ENCODE measurements at regions not wholly inside any gene's neighbourhood (a gene's known extent, or its start where the extent isn't known, plus 50 kb on each side); places are given as distances from the start of the nearest gene placed in this dataset.

GRCh38 chr2:81299841-81300240 lies 995.3 kb upstream of the LRRTM1 start:
- no peak for DNase-seq (ENCODE audit: low spot score in 2 of 2)
- Histone ChIP-seq H3K27ac (no peak overlapping the region), H3K27me3 (no peaks in the 10 kb centered on the region), H3K4me3 (no peak overlapping the region), H3K36me3 (no peaks in the 10 kb centered on the region), H3K4me1 (no peaks in the 10 kb centered on the region), H3K9me3 (peaks cover 0 to 14% of the 10 kb centered on the region in 2 donors)
- TF ChIP-seq CTCF (IDR thresholded peaks at IDR 0.05) (no peak), POLR2AphosphoS5 (IDR thresholded peaks at IDR 0.05) (no peak), POLR2A (IDR thresholded peaks at IDR 0.05) (no peak)
- intact Hi-C loops (cut with DNase I; ENCODE audit: low total_unique reads): no loop called here

GRCh38 chr2:81290846-81291245 lies 986.3 kb upstream of the LRRTM1 start:
- intact Hi-C loops (cut with DNase I; ENCODE audit: low total_unique reads): no loop called here

GRCh38 chr2:81283081-81283480 lies 978.5 kb upstream of the LRRTM1 start:
- intact Hi-C loops (cut with DNase I; ENCODE audit: low total_unique reads): no loop called here
- H3K36me3 ChIP-seq: no peaks in the 10 kb centered on the region
- TF ChIP-seq POLR2AphosphoS5 (IDR thresholded peaks at IDR 0.05): no peak
- no peak for TF ChIP-seq POLR2A (IDR thresholded peaks at IDR 0.05)
- TF ChIP-seq CTCF (IDR thresholded peaks at IDR 0.05): no peak
- no peak overlapping the region for H3K27ac ChIP-seq
- H3K27me3 ChIP-seq: no peaks in the 10 kb centered on the region
- no peak for DNase-seq (ENCODE audit: low spot score in 2 of 2)
- H3K4me1 ChIP-seq: no peaks in the 10 kb centered on the region
- no peak overlapping the region for H3K4me3 ChIP-seq
- peaks cover 0 to 7% of the 10 kb centered on the region in 2 donors for H3K9me3 ChIP-seq

More at GRCh38 chr2:81290846-81291245, 986.3 kb upstream of the LRRTM1 start:
- TF ChIP-seq POLR2AphosphoS5 (IDR thresholded peaks at IDR 0.05): no peak
- TF ChIP-seq CTCF (IDR thresholded peaks at IDR 0.05): no peak
- TF ChIP-seq POLR2A (IDR thresholded peaks at IDR 0.05): no peak
- H3K4me3 ChIP-seq: no peak overlapping the region
- H3K9me3 ChIP-seq: peaks cover 0 to 13% of the 10 kb centered on the region in 2 donors
- no peaks in the 10 kb centered on the region for H3K27me3 ChIP-seq
- no peaks in the 10 kb centered on the region for H3K4me1 ChIP-seq
- H3K27ac ChIP-seq: no peak overlapping the region
- no peak for DNase-seq (ENCODE audit: low spot score in 2 of 2)
- no peaks in the 10 kb centered on the region for H3K36me3 ChIP-seq

GRCh38 chr2:81282151-81282769 lies 977.7 kb upstream of the LRRTM1 start:
- Histone ChIP-seq H3K27me3 (no peaks in the 10 kb centered on the region), H3K9me3 (peaks cover 0 to 7% of the 10 kb centered on the region in 2 donors), H3K4me3 (no peak overlapping the region), H3K27ac (no peak overlapping the region), H3K4me1 (no peaks in the 10 kb centered on the region), H3K36me3 (no peaks in the 10 kb centered on the region)
- TF ChIP-seq POLR2A (IDR thresholded peaks at IDR 0.05) (no peak), CTCF (IDR thresholded peaks at IDR 0.05) (no peak), POLR2AphosphoS5 (IDR thresholded peaks at IDR 0.05) (no peak)
- intact Hi-C loops (cut with DNase I; ENCODE audit: low total_unique reads): loop anchor here (1.0 kb wide), 1 partner anchor 22 kb away; no protein-coding TSS in a partner anchor
- DNase-seq (ENCODE audit: low spot score in 2 of 2): no peak

- intact Hi-C loops (cut with DNase I; ENCODE audit: low total_unique reads): no loop called here
- Histone ChIP-seq H3K9me3 (peaks cover 0 to 6% of the 10 kb centered on the region in 2 donors), H3K27me3 (no peaks in the 10 kb centered on the region), H3K36me3 (no peaks in the 10 kb centered on the region), H3K4me3 (no peak overlapping the region), H3K4me1 (no peaks in the 10 kb centered on the region), H3K27ac (no peak overlapping the region)
- TF ChIP-seq POLR2A (IDR thresholded peaks at IDR 0.05) (no peak), CTCF (IDR thresholded peaks at IDR 0.05) (no peak), POLR2AphosphoS5 (IDR thresholded peaks at IDR 0.05) (no peak)
- no peak for DNase-seq (ENCODE audit: low spot score in 2 of 2)
Measured at GRCh38 chr2:81276595-81276994, 972.0 kb upstream of the LRRTM1 start.

Data from breast epithelium (tissue), 4 donors.